ENCODE measurements at regions not wholly inside any gene's neighbourhood (a gene's known extent, or its start where the extent isn't known, plus 50 kb on each side); places are given as distances from the start of the nearest gene placed in this dataset.

DNA sequence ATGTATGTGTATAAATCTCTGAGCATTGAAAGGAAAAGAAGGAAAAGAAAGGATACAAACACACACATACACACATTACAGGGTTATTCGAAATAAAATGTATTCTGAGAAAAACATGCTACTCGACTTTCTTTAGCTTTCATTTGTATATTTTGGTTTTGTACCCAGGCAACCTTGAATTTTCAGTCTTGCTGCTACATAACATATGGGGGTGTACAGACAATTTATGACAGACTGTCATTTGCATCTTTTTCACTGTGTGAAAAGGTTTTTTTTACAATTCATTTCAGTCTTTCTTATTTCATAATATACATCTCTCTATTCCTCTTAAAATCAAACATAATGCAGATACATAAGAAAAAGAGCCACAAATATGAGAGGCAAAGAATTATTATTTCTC is 1238.4 kb upstream of the NXPH2 start:
- H3K36me3 Mint-ChIP-seq (ENCODE audit: insufficient read depth in 1 of 3, low read depth in 3 of 3) = no peaks in the 10 kb centered on the region
- H3K4me3 Mint-ChIP-seq = no peak overlapping the region
- H2BK5ac ChIP-seq (ENCODE audit: insufficient read length, low read length) = no peak overlapping the region
- WGBS (ENCODE audit: extremely low coverage, insufficient read length, low lambda C conversion rate) = no CpG with 5 or more reads among the region's 2 CpGs
- H2AFZ ChIP-seq (ENCODE audit: low read length) = no peak overlapping the region
- no peak overlapping the region for H4K8ac ChIP-seq (replicated peaks; ENCODE audit: insufficient read length, low read depth, low read length)
- H3K23ac ChIP-seq (ENCODE audit: insufficient read length, low read depth, low read length) = no peak overlapping the region
- H3K4me1 Mint-ChIP-seq = peaks cover 3% of the 10 kb centered on the region in 2 experiments; a peak in 3 of 4 replicates
- no peak overlapping the region for H3K9ac ChIP-seq (ENCODE audit: extremely low read depth, insufficient read length, low read length)
- H3K27ac ChIP-seq (ENCODE audit: insufficient read length, low read depth, low read length) = no peak overlapping the region
- H3K4ac ChIP-seq (ENCODE audit: low read depth, low read length) = no peak overlapping the region
- H2BK20ac ChIP-seq (ENCODE audit: low read depth, low read length, poor library complexity, severe bottlenecking) = no peak overlapping the region
- no peak overlapping the region for H2AK5ac ChIP-seq (ENCODE audit: insufficient read length, low read length)
- H3K9me3 ChIP-seq (ENCODE audit: control insufficient read depth, low read depth, low read length) = no peaks in the 10 kb centered on the region
- TF ChIP-seq, protein P1, sequence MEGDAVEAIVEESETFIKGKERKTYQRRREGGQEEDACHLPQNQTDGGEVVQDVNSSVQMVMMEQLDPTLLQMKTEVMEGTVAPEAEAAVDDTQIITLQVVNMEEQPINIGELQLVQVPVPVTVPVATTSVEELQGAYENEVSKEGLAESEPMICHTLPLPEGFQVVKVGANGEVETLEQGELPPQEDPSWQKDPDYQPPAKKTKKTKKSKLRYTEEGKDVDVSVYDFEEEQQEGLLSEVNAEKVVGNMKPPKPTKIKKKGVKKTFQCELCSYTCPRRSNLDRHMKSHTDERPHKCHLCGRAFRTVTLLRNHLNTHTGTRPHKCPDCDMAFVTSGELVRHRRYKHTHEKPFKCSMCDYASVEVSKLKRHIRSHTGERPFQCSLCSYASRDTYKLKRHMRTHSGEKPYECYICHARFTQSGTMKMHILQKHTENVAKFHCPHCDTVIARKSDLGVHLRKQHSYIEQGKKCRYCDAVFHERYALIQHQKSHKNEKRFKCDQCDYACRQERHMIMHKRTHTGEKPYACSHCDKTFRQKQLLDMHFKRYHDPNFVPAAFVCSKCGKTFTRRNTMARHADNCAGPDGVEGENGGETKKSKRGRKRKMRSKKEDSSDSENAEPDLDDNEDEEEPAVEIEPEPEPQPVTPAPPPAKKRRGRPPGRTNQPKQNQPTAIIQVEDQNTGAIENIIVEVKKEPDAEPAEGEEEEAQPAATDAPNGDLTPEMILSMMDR (conservative IDR thresholded peaks at IDR 0.05) = no peak
- no peaks in the 10 kb centered on the region for H4K20me1 ChIP-seq (ENCODE audit: control insufficient read depth, insufficient read depth, insufficient read length)
- H4K5ac ChIP-seq (ENCODE audit: insufficient read length, low read depth, low read length) = no peak overlapping the region
- no peak overlapping the region for H2BK120ac ChIP-seq (ENCODE audit: low read depth, low read length, poor library complexity, severe bottlenecking)
- H3K27ac Mint-ChIP-seq = no peak overlapping the region
- H2BK12ac ChIP-seq (ENCODE audit: insufficient read length, low read depth, low read length) = no peak overlapping the region
- H3K23me2 ChIP-seq (ENCODE audit: insufficient read length, low read depth, low read length, poor library complexity, severe bottlenecking) = no peaks in the 10 kb centered on the region
- H3K18ac ChIP-seq (ENCODE audit: insufficient read length, low read depth, low read length) = no peak overlapping the region
- H3K4me1 ChIP-seq (ENCODE audit: insufficient read depth, low read length) = no peaks in the 10 kb centered on the region
- H3K79me2 ChIP-seq (ENCODE audit: insufficient read depth, low read length) = no peaks in the 10 kb centered on the region
- H3K4me2 ChIP-seq (ENCODE audit: insufficient read depth, insufficient read length, low read length) = no peak overlapping the region
- no peaks in the 10 kb centered on the region for H3K27me3 ChIP-seq (ENCODE audit: insufficient read depth, low read length)
- H3K14ac ChIP-seq (ENCODE audit: insufficient read depth, low read length) = no peak overlapping the region
- no peaks in the 10 kb centered on the region for H3K79me1 ChIP-seq (ENCODE audit: insufficient read depth, low read depth, low read length, poor library complexity, severe bottlenecking)
- no peak overlapping the region for H4K91ac ChIP-seq (ENCODE audit: insufficient read length, low read depth, low read length)
- no peak overlapping the region for H2BK15ac ChIP-seq (ENCODE audit: low read depth, low read length)
- no peak for DNase-seq
- H3K9me3 Mint-ChIP-seq = no peaks in the 10 kb centered on the region
- H3K27me3 Mint-ChIP-seq (ENCODE audit: low read depth) = no peaks in the 10 kb centered on the region
- no peak overlapping the region for H3T11ph ChIP-seq (ENCODE audit: low read length)
- no peak overlapping the region for H3K56ac ChIP-seq (ENCODE audit: insufficient read length, low read depth, low read length)
